ENCODE measurements at regions not wholly inside any gene's neighbourhood (a gene's known extent, or its start where the extent isn't known, plus 50 kb on each side); places are given as distances from the start of the nearest gene placed in this dataset.

DNA sequence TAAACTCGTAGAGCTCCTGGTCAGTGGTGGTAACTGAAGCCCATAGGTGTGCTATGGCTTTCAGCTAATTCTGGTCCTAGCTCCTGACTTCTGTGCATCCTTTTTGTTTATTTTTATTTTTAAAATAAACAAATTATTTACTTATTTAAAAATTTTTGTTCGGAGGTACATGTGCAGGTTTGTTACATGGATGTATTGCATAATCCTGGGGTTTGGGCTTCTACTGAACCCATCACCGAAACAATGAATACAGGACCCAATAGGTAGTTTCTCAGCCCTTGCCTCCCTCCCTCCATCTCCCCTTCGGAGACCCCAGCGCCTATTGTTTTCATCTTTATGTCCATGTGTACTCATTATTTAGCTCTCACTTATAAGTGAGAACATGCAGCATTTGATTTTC is 143.8 kb downstream of the URB2 start:
- no peaks in the 10 kb centered on the region for H3K4me1 Mint-ChIP-seq
- H3K36me3 Mint-ChIP-seq, result no peaks in the 10 kb centered on the region
- no peak overlapping the region for H3K27ac Mint-ChIP-seq
- ATAC-seq (no peak), DNase-seq (no peak)
- POLR2A ChIA-PET, result no interaction called here
- no peaks in the 10 kb centered on the region for H3K9me3 Mint-ChIP-seq
- peaks cover 9 to 32% (median 16%) of the 10 kb centered on the region in 5 donors for H3K27me3 Mint-ChIP-seq
- H3K4me3 Mint-ChIP-seq, result no peak overlapping the region

DNA sequence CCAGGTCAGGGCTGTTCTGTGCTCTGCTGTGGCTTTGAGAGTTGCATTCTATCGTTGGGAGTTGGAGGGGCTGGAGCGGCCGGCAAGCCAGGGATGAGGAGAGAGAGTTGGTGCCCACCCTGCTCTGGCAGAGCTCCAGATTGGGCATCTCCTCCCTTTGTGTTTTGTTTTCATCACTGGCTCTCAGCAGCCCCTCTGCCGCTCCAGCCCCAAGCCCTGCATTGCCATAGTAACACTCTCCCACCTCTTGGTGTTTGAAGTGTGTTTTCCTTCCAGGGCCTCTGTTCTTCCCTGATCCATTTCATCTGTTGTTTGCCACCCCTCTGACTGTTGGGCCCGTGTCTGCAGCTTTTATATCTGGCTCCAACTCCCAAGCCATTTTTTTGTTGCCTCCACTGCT is 152.7 kb downstream of the URB2 start:
- Mint-ChIP-seq H3K4me3 (no peak overlapping the region), H3K4me1 (no peaks in the 10 kb centered on the region), H3K27ac (no peak overlapping the region), H3K36me3 (no peaks in the 10 kb centered on the region), H3K27me3 (peaks cover 0 to 5% (median 2%) of the 10 kb centered on the region in 5 donors), H3K9me3 (no peaks in the 10 kb centered on the region)
- DNase-seq, result no peak
- POLR2A ChIA-PET, result no interaction called here
- no peak for ATAC-seq

DNA sequence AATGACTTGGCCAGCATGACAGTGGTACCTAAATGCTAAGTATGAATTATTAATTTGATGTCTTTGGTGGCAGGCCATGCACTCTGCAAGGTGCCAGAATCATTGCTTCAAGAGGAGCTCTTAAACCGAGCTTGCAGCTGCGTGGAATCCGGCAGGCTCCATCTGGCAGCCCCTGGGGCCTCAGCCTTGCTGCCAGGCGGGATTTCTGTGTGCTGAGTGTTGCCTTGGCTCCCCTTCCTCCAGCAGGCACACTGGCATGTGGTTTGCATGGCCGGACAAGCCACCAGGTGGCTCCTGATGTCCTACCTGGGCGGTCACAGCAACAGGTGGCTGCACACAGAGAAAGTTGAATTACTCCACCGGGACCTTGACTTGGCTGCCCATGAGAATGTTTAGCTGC is 155.4 kb downstream of the URB2 start:
- H3K9me3 Mint-ChIP-seq, result no peaks in the 10 kb centered on the region
- POLR2A ChIA-PET, result no interaction called here
- no peaks in the 10 kb centered on the region for H3K36me3 Mint-ChIP-seq
- no peak overlapping the region for H3K27ac Mint-ChIP-seq
- no peak for ATAC-seq
- no peak for DNase-seq
- H3K27me3 Mint-ChIP-seq, result peaks cover 0 to 12% (median 0%) of the 10 kb centered on the region in 5 donors
- H3K4me3 Mint-ChIP-seq, result no peak overlapping the region
- H3K4me1 Mint-ChIP-seq, result no peaks in the 10 kb centered on the region

DNA sequence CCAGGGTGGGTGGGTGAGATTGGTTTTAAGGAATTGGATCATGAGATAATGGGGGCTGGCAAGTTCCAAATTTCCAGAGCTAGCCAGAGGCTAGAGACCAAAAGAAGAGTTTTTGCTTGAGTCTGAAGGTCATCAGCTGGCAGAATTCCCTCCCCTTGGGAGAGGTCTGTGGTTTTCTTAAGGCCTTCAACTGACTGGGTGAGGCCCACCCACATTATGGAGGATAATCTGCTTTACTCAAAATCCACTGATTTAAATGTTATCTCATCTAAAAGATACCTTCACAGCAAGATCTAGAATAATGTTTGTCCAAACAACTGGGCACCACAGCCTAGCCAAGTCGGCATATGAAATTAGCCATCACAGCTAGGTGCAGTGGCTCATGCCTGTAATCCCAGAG is 156.4 kb downstream of the URB2 start:
- POLR2A ChIA-PET, result no interaction called here
- DNase-seq, result no peak
- H3K36me3 Mint-ChIP-seq, result no peaks in the 10 kb centered on the region

DNA sequence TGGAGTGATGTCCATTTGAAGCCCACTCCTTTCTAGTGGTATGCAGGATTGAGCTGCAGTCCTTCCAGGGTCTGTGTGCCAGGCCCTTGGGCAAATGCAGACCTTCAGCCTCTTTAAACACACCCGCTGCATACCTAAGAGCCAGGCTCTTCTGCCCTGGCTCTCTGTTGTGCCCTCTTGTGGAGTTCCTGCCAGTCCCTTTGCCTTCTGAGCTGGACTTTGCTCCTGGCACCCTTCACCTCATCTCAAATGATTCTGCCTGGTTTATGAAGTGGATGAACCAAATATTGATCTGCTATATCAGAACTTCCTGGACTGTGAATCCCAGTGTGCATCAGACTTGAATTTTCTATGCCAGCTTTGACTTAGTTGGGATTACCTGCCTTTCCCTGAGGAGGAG is 158.8 kb downstream of the URB2 start:
- peaks cover 0 to 8% (median 2%) of the 10 kb centered on the region in 9 donors for H3K9me3 Mint-ChIP-seq
- POLR2A ChIA-PET, result no interaction called here
- peaks cover 0 to 3% (median under 1%) of the 10 kb centered on the region in 3 donors for H3K36me3 Mint-ChIP-seq
- DNase-seq (no peak), ATAC-seq (no peak)
- H3K27me3 Mint-ChIP-seq, result peaks cover 4 to 20% (median 9%) of the 10 kb centered on the region in 5 donors
- no peak overlapping the region for H3K27ac Mint-ChIP-seq
- peaks cover 0 to 6% (median 0%) of the 10 kb centered on the region in 4 donors for H3K4me1 Mint-ChIP-seq
- no peak overlapping the region for H3K4me3 Mint-ChIP-seq

More for the DNA sequence above, 156.4 kb downstream of the URB2 start:
- Mint-ChIP-seq H3K27ac (no peak overlapping the region), H3K9me3 (peaks cover 0 to under 1% (median 0%) of the 10 kb centered on the region in 9 donors), H3K4me3 (no peak overlapping the region), H3K4me1 (no peaks in the 10 kb centered on the region), H3K27me3 (peaks cover 0 to 12% (median 1%) of the 10 kb centered on the region in 5 donors)
- no peak for ATAC-seq

DNA sequence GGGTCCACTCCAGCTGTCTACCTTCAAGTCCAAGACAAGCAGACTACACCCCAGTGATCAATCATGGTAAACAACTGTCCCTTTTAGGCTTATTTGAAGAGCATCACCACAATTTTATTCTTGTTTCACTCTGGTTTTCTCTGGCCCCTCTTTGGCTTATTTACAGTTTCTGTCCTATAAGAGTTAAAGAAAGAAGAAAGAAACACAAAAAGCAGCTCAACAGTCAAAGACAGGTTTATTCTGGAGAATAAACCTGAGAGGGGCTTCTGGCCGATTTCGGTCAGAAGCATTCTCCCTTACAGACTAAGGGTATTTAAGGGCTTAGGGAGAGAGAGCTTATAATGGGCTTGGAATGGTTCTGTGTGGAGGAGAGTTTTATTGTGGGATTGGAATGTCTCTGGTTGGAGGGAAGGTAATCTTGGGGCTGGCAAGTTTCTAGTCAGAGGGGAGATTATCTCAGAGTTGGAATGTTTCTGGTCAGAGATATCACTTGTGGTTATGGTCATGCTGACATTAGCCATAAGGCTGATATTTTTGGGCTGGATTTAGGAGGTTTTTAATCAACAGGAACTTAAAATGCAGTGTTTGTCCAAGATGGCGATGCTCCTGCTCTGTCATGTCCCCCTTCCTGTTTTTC is 161.0 kb downstream of the URB2 start:
- Mint-ChIP-seq H3K36me3 (peaks cover 0 to 10% (median 3%) of the 10 kb centered on the region in 3 donors), H3K27ac (no peak overlapping the region), H3K9me3 (peaks cover 0 to 29% (median 11%) of the 10 kb centered on the region in 9 donors), H3K4me1 (peaks cover 0 to 6% (median 0%) of the 10 kb centered on the region in 4 donors), H3K4me3 (no peak overlapping the region), H3K27me3 (peaks cover 4 to 20% (median 9%) of the 10 kb centered on the region in 5 donors)
- DNase-seq (no peak), ATAC-seq (no peak)
- POLR2A ChIA-PET, result no interaction called here

DNA sequence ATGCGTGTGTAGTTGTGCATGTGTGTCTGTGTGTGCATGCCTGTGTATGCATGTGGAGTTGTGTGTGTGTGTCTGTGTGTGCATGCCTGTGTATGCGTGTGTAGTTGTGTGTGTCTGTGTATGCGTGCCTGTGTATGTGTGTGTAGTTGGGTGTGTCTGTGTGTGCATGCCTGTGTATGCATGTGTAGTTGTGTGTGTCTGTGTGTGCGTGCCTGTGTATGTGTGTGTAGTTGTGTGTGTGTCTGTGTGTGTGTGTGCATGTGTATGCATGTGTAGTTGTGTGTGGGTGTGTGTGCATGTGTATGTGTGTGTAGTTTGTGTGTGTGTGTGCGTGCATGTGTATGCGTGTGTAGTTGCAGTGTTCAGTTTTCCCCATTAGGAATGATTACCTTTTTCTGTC is 162.0 kb downstream of the URB2 start:
- no peak overlapping the region for H3K4me3 Mint-ChIP-seq
- no peak for DNase-seq
- peaks cover 0 to 29% (median 11%) of the 10 kb centered on the region in 9 donors for H3K9me3 Mint-ChIP-seq
- H3K27me3 Mint-ChIP-seq, result peaks cover 4 to 19% (median 10%) of the 10 kb centered on the region in 5 donors
- no peak overlapping the region for H3K27ac Mint-ChIP-seq
- POLR2A ChIA-PET, result no interaction called here
- H3K4me1 Mint-ChIP-seq, result peaks cover 0 to 6% (median 0%) of the 10 kb centered on the region in 4 donors
- no peak for ATAC-seq
- peaks cover 0 to 10% (median 3%) of the 10 kb centered on the region in 3 donors for H3K36me3 Mint-ChIP-seq

DNA sequence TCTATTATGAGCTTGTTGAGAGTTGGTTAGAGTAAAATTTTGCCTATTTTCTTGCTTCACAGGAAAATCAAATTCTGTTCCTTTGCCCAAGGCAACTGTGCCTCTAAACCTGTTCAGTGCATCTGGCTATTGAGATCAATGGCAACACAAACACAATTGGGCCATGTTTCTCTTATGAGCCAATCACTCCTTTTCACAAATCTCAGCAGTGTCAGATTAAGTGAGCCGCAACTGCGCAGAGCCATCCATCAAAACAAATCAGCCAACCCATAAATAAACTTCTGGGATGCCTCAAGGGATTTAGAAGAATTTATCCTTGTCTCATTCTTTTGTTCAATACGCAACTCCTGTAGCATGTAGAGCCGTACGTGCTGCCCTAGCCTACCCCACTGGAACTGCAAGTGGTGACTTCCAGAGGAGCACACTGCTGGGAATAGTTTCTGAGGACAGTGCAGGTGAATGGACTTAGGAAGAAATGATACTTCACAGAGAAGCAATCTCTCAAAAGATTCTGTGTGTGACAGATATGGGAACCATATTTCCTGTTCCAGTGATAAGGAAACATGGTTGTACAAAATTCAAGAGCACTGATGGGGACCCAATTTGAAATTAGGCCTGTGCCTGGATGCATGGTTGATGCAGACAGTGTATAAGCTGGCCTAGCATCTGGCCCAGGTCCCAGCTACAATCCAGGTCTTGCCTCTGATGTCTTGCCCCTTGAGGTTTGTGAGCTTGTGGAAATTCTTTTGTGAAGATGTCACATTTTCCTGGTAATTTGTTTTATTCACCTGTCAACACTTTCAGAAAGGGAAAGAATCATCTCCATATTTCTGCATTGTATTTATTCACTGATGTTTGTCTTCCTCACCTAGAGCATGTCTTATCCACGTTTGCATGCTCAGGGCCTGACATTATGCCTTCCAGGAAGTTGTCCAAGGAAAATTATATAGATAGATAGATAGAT is 166.2 kb downstream of the URB2 start:
- H3K4me3 Mint-ChIP-seq, result no peak overlapping the region
- POLR2A ChIA-PET, result no interaction called here
- DNase-seq, result no peak
- no peak for ATAC-seq
- H3K9me3 Mint-ChIP-seq, result peaks cover 0 to 29% (median 11%) of the 10 kb centered on the region in 9 donors
- H3K27me3 Mint-ChIP-seq, result peaks cover 5 to 30% (median 11%) of the 10 kb centered on the region in 5 donors
- H3K36me3 Mint-ChIP-seq, result peaks cover 0 to 10% (median 3%) of the 10 kb centered on the region in 3 donors
- no peak overlapping the region for H3K27ac Mint-ChIP-seq
- peaks cover 0 to 6% (median 0%) of the 10 kb centered on the region in 4 donors for H3K4me1 Mint-ChIP-seq

DNA sequence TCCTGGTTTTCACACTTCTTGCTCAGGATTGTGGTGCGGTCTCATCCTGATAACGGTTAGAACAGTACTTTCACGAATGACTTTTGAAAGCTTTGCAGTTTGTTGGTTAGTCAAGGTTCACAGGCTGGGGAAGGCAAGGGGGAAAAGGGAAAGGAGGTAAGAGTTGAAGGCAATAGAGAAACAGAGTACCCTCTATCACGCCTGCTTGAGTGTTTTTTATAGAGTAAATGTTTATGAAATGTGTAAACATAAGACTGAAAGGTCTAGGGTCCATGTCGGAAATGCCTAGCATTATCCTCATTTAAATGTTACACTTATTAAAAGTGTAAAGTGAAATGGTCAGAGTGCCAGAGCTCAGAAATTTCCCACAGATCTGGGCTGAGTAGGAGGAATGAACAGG is 167.4 kb downstream of the URB2 start:
- Mint-ChIP-seq H3K27ac (no peak overlapping the region), H3K36me3 (peaks cover 0 to 10% (median 3%) of the 10 kb centered on the region in 3 donors), H3K4me1 (no peaks in the 10 kb centered on the region), H3K9me3 (peaks cover 0 to 29% (median 8%) of the 10 kb centered on the region in 9 donors), H3K27me3 (peaks cover 0 to 21% (median 5%) of the 10 kb centered on the region in 5 donors), H3K4me3 (no peak overlapping the region)
- no peak for ATAC-seq
- no peak for DNase-seq
- POLR2A ChIA-PET, result no interaction called here

DNA sequence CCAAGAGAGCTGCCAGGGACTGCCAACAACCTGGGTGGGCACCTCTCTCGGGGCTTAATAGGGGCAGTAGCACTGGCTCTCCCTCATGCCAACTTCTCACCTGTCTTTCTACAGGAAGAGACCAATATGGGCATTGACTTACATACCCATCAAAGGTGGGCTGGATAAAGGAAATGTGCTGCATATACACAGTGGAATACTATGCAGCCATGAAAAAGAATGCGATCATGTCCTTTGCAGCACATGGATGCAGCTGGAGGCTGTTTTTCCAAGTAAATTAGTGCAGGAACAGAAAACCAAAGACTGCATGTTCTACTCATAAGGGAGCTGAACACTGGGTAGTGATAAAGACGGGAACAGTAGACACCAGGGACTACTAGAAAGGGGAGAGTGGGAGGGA is 172.5 kb downstream of the URB2 start:
- peaks cover 0 to 2% (median 0%) of the 10 kb centered on the region in 9 donors for H3K9me3 Mint-ChIP-seq
- H3K4me3 Mint-ChIP-seq, result no peak overlapping the region
- no peak for DNase-seq
- no peak overlapping the region for H3K27ac Mint-ChIP-seq
- peaks cover 0 to 15% (median 3%) of the 10 kb centered on the region in 5 donors for H3K27me3 Mint-ChIP-seq
- no peaks in the 10 kb centered on the region for H3K4me1 Mint-ChIP-seq
- no peak for ATAC-seq
- no peaks in the 10 kb centered on the region for H3K36me3 Mint-ChIP-seq
- POLR2A ChIA-PET, result no interaction called here

DNA sequence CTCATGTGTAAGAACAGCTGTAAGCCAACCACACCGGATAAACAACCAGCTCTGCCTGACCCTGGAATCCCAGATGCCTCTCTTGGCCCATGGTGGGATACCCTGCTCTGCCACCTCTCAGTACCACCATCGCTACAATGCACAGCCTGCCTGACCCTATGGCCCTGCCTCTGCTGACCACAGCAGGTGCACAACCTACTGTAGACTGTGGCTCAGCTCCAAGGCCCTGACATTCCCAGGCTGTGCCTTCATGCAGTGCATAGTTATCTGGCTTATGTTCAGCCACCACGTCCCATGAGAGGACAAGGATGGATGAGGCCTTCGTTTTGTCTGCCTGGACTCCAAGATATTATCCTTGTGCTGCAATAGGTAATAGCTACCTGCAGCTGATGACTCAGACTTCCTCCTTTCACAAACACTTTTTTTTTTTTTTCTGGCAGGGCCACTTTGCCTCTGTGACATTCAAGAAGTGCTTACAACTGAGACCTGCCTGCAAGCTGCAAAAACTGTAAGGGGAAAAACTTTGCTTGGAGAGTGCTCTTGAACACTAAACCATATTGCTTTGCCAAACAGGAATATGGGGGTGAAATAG is 177.7 kb downstream of the URB2 start:
- Mint-ChIP-seq H3K27me3 (peaks cover 0 to 6% (median 1%) of the 10 kb centered on the region in 5 donors), H3K27ac (peak overlapping the region in 2 of 10 donors; percentile 10 to 53), H3K36me3 (peaks cover 0 to 18% (median 17%) of the 10 kb centered on the region in 3 donors), H3K4me3 (no peak overlapping the region), H3K4me1 (no peaks in the 10 kb centered on the region), H3K9me3 (peaks cover 0 to 34% (median 20%) of the 10 kb centered on the region in 9 donors)
- DNase-seq (no peak), ATAC-seq (no peak)
- POLR2A ChIA-PET, result no interaction called here

DNA sequence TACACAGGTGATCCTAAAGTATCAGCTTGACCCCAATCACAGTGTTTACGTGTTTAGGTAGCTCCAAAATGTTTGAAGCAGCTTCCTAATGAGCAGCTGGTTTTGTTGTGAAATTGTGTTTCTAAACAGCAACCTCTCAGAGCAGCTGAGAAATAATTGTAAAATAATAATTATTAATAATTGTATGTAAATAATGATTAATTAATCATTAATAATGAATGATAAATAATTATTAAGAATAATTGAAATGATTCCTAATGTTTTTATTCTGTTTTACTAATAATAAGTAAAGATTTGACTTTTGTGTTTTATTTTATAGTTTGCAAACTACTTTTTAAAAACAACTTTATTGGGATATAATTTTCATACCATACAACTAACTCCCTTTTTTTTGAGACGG is 182.2 kb downstream of the URB2 start:
- POLR2A ChIA-PET, result no interaction called here
- H3K27ac Mint-ChIP-seq, result no peak overlapping the region
- peaks cover 7 to 27% (median 12%) of the 10 kb centered on the region in 5 donors for H3K27me3 Mint-ChIP-seq
- peaks cover 0 to 61% (median 44%) of the 10 kb centered on the region in 9 donors for H3K9me3 Mint-ChIP-seq
- no peak for ATAC-seq
- peaks cover 0 to 43% (median 21%) of the 10 kb centered on the region in 3 donors for H3K36me3 Mint-ChIP-seq
- no peak overlapping the region for H3K4me3 Mint-ChIP-seq
- no peaks in the 10 kb centered on the region for H3K4me1 Mint-ChIP-seq
- DNase-seq, result no peak

DNA sequence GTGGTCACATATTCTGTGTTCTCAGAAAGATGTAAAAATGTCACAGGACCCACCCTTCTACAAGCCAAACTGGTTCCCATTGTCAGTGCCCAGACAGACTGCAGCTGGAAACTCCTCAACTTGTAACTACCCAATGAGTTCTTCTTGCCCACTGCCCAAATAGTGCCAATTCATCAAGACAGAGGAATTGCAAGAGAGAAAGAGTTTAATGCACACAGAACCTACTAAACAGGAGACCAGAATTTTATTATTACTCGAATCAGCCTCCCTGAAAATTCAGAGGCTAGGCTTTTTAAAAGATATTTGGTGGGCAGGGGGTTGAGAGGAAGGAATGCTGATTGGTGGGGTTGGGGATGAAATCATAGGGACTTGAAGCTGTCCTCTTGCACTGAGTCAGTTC is 184.1 kb downstream of the URB2 start:
- POLR2A ChIA-PET, result no interaction called here
- H3K27ac Mint-ChIP-seq, result no peak overlapping the region
- peaks cover 0 to 47% (median 34%) of the 10 kb centered on the region in 9 donors for H3K9me3 Mint-ChIP-seq
- DNase-seq (no peak), ATAC-seq (no peak)
- H3K27me3 Mint-ChIP-seq, result peaks cover 7 to 27% (median 12%) of the 10 kb centered on the region in 5 donors
- peaks cover 0 to 33% (median 10%) of the 10 kb centered on the region in 3 donors for H3K36me3 Mint-ChIP-seq
- H3K4me3 Mint-ChIP-seq, result no peak overlapping the region
- no peaks in the 10 kb centered on the region for H3K4me1 Mint-ChIP-seq

All from naive thymus-derived CD8-positive, alpha-beta T cell (primary cell).